ENCODE measurements at regions not wholly inside any gene's neighbourhood (a gene's known extent, or its start where the extent isn't known, plus 50 kb on each side); places are given as distances from the start of the nearest gene placed in this dataset.
"Not testable (repeated sequence)": the region's sequence is repeated elsewhere in the genome, so short reads cannot be mapped to it uniquely, and the experiment has no call there.

DNA sequence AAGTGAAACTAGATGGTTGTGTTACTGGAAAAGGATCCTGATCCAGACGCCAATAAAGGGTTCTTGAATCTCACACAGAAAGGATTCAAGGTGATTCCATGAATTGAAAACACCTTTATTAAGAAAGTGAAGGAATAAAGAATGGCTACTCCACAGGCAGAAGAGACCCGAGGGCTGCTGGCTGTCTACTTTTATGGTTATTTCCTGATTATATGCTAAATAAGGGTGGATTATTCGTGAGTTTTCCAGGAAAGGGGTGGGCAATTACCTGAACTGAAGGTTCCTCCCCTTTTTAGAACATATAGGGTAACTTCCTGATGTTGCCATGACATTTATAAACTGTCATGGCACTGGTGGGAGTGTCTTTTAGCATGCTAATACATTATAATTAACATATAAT lies 50.9 kb upstream of the WARS2 start:
- no peak for DNase-seq

DNA sequence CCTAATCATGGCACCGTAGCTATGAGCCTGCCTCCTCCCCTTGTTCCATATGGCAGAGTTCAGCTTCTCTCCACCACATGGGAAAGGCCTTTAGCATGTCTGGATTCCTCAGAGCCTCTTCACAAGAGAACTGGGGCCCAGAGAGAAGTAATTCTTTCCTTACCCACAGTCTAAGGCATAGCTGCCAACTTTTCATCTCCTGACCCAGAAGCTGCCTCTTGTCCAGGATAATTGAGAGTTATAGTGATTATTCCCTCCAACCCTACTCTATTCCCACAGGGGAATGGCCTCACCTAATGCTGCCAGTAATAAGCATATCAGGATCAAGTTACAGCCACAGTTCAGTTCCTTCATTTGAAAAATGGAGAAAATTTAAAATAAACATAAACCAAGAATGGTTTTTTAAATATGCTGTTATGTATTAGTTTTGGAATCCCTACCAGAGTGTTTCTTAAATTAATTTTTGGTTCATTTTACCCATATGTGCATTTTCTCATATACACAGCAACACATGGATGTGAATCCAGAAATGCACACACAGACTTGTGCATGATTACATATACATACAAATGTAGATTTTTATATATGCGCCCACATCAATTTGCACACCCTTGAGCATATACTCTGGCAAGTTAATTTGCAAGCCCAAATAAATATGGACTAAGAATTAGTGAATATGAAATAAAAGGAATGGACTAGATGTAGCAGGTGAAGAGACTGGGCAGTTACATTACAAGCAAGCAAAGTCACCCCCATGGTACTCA lies 63.9 kb upstream of the WARS2 start:
- DNase-seq, result no peak

DNA sequence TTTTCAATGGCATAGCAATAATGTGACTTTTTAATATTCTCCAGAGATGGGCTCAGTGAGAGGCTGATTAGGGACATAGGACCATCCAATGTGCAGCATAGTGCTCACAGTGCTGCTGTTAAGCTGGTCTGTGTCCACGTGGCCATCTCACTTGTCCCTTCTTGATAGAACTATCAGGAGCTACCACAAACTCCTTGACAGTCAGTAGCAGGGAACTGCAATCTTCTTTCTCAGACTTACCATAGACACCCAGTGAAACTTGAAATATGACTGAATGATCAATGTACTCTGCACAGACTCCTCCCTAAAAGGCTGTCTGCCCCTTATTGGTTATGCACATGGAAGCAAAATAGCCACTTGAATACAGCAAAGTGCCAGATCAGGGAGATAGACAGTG lies 64.5 kb upstream of the WARS2 start:
- no peak for DNase-seq

DNA sequence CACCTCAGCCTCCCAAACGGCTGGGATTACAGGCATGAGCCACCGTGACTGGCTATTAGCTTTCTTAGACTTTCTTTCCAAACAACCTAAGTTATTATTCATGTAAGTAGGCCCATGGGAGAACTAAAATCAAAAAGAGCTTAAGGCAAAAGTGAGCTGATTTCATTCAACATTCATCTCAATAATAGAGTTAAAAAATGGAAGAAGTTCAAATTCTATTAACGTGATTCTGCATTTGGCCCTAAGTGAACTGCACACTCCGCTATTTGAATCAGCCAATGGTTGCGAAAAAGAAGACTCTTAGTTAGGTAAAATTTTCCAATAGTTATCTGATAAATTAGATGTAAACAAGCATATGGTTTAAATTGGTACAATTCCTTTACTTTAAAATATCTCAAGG lies 68.6 kb upstream of the WARS2 start:
- no peak for DNase-seq

DNA sequence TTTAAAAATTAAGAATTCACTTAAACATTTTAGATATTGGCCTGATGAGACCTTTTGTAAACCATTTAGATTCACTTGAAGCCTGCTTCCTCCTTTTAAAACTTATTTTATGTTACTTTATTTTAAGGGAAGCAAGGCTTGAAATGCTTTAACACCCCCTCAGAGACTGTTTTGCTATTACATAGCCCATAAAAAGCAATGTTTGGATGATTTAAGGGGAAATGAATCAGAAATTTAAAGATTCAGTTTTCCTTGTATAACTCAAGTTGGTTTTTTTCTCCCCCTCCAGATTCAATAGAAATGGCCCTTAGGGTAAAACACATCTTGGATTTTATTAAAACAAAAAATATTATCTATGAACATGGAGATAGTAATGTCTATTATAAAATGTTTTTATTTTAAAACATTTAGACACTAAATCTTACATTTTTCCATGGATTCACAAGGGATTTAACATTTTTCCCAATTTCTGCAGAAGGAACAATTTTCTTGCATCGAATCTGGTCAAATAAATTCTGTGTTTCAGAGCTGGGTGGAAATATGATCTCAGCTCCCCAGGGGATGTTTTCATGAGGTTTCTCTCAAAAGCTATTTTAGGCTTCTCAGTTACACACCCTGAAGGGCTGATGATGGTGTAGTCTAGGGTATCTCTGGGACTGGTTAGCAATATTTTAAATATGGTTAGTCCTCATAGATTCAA lies 69.3 kb upstream of the WARS2 start:
- no peak for DNase-seq

DNA sequence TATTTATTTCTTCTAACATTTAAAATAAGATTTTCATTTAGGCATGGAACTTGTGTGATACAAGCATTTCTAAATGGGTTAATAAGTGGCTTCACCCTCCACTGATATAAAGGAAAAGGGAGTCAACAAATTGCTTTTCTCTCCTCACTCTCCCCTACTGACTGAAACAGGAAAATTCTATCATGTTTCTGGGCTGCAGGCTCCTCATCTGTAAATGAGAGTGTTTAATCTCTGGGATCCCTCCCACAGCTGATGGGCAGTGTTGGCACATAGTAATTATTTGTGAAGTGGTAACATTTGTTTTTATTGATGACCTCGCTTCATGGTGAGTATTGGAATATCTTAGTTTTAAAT lies 69.8 kb upstream of the WARS2 start:
- no peak for DNase-seq

DNA sequence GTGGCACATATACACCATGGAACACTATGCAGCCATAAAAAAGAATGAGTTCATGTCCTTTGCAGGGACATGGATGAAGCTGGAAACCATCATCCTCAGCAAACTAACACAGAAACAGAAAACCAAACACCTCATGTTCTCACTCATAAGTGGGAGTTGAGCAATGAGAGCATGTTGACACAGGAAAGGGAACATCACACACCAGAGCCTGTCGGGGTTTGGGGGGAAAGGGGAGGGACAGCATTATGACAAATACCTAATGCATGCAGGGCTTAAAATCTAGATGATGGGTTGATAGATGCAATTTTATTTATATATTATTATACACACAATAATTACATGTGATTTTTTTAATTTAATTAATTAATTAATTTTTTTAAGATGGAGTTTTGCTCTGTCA lies 72.8 kb upstream of the WARS2 start:
- not testable (repeated sequence) for DNase-seq

DNA sequence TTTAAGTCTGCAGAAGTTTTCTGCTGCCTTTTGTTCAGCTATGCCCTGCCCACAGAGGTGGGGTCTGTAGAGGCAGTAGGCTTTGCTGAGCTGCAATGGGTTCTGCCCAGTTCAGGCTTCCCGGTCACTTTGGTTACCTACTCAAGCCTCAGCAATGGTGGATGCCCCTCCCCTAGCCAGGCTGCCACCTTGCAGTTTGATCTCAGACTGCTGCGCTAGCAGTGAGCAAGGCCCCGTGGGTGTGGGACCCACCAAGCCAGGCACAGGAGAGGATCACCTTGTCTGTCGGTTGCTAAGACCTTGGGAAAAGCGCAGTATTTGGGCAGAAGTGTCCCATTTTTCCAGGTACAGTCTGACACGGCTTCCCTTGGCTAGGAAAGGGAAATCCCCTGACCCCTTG lies 74.5 kb upstream of the WARS2 start:
- not testable (repeated sequence) for DNase-seq

DNA sequence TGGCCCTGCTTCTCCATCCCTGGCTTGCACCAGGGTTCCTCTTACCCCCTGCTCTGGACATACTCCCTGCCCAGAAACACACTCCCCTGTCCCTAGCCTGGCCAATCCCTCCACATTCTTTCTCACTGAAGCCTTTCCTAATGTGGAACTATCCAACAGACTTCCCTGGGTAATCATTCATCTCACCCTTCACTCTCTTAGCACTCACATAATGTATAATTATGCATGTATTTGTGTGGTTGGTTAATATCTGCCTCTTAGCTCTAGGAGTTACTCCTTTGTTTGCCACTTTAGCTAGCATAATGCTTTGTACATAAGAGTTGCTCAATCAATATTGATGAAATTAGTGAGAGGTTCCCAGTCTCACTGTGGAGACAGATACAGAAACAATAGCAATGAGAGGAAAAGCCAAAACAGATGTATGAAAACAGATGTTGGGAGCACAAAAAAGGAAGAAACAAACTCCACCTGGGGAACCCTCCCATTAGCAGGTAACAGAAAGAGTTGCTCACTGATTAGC lies 76.9 kb upstream of the WARS2 start:
- DNase-seq, result no peak

DNA sequence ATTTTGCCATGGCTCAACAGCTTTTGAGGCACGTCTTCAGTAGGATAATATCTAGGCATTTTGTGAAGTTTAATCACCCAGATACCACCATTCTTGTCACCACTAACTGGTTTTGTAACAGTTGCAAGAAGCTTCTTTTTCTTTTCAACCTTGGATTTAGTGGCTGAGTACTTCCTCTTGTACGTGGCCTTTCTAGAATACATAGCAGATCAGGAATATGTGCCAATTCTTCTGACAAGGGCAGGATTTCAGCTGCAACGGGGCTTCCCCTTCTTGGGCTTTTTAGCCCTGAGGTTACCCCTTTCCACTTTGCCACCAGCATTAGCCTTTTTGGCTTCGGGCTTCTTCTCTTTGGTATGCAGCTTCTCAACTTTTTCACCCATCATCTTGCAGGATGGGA lies 79.3 kb upstream of the WARS2 start:
- no peak for DNase-seq

DNA sequence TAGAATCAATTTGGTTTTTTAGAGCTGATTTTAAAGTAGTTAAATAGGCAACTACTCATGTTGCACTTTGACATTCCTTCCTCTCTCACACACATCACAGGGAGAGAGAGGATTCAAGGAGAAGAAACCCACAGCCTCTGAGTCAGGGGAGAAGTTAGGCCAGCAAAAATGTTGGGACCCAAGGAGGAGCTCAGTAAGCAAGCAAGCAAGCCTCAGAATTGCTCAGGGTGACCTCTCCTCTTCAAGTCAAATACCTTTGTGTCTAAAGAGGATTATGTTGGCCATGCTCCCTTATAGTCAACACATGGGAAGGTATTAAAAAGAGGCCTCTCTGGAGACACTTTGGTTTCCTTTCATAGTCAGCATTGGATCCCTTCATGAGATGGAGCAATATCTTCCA lies 80.5 kb upstream of the WARS2 start:
- no peak for DNase-seq

DNA sequence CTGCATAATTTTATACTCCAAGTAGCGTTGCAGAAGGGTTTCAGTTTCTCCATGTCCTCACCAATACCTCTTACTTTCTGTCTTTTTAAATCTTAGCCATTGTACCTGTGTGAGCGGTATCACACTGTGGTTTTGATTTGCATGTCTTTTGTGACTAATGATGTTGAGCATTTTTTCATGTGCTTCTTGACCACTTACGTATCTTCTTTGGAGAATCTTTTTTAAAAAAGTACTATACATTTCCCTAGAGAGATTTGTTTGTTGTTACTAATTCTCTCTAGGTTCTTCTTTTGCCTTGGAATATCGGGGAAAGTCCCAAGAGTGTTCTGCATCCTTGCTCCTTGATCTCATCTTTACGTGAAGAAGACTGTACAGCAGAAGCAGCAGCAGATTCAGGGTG lies 81.8 kb upstream of the WARS2 start:
- no peak for DNase-seq

DNA sequence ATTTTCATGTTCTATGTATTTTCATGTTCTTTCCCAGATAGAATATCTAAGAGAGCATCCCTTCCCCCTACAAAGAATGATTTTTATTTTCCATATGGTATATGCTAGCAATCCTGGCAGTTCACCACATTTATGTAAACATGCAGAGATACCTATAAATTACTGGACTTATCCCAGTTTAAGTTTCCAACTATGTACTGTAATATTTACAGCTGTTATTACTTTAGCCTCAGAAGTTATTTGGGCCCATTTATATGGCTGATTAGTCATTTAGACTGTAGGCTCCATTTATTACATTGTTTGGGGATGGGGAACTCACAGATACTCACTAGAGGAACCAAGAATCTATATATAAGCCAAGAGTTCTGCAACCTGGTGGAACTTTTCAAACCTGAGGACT lies 84.8 kb upstream of the WARS2 start:
- DNase-seq, result no peak

DNA sequence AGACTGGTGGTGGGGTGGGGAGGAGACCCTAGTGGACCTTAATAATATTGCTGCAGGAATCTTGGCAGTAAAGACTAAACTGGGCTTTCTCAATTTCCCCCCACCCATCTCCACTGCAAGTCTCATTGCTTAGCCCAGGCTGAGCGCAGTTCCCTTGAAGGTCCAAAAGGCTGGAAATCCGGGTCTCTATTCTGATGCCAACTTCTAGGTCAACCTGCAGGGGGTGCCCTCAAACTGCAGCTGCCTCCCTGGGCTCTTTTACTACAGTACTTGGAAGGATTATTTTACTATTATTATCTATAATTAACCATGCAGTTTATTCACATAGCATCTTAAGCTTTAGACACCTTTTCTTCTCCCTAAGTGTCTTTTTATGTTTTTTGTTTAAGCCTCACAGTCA lies 85.4 kb upstream of the WARS2 start:
- DNase-seq, result no peak

DNA sequence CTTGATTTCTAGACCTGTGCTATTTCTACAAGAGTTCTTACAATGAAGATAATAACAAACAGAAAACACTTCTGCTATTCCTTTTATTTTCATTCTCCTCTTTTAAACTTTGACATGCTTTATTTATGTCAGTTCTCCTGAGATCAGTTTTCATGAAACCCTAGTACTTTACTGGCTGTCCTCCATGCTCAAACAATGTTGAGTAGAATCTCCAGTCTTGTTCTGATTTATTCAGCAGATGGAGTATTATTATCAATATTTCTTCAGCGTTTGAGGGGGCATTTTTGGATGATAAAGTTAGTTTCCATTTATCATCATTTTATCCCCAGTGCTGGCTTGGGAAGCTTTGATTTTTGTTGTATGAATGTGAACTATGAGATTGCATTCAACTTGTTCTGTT lies 85.9 kb upstream of the WARS2 start:
- no peak for DNase-seq

DNA sequence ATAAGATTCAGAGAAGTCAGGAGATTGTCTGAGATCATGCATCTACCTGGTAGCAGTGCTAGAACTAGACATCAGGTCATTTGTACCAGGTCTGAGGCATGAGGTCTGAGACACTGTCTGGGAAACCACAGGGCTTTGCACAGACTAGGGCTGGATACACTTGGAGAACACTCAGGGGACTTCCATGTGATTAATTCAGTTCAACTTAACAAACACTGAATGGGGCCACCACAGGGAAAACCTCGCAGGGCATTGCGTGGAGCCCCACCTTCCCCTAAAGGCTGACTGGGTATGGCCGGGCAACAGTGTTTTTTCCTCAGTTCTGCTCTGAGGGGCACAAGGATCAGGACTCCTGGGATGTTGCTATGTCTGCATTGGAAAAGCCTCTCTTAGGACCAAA lies 86.5 kb upstream of the WARS2 start:
- no peak for DNase-seq

DNA sequence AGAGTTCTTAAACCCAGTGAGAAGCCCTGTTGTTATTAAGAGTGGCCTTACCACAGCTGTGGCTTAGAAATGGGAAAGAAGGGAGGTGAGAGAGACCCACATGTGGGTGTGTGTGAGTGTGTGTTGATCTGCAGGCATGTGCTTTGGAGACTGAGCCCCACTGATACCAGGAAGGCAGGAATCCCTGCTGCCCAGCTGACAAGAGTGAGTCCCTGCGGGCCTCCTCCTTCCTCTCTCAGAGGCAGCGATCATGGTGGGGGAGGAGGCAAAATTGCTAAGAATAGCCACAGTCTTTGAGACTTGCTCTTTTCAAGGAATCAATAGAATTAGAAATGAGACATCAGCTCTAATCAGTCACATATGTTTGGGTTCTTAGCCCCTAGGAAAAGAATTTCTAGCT lies 87.0 kb upstream of the WARS2 start:
- no peak for DNase-seq

DNA sequence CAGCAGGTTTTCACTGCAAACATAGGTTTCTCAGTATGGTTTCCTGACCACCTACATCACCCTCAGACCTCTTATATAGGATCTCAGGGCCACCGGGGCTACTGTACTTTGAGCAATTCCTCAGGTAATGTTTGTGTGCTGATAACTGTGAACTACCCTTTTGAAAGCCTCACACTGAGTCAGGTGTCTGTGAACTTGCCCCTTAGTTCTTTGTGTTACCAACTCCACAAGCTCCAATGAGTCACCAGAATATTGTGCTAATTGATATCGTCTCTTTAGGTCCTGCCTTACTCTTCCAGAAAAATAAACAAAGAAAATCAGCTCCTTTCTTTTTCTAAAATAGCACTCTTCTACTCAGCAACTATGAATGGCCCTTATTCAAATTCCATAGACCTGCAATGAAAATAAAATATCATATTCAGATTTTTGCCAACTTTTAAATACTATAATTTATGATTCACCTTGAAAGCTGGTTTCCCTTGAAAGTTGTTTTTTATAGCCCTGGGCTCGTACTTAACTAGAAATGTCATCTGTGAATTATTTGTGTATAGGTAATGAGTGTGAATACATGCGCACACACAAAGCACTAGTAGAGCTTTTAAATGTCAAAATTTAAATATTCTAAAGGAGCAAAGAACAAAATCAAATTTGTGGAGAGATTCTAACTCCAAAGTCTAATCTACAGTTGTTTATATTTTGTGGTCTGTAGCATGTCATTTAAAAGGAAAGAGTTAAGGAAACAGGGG lies 88.1 kb upstream of the WARS2 start:
- no peak for DNase-seq

DNA sequence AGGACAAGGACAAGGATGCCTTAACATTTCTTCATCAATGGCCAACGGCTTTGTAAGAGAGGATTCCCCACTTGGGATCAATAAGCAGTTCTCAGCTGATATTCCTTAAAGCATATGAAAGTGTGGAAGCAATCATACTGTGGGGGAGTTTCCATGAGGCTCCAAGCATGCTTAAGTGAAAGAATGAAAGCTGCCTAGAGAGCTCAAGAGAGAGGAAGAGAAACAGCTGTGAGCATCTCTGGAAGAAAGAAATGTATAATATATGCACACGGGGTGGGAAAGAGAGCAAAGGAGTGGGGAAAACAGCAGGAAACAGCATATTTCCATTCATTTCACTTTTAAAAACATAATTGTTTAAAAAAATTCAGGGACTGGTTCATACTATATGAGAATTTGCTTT lies 94.7 kb upstream of the WARS2 start:
- no peak for DNase-seq

DNA sequence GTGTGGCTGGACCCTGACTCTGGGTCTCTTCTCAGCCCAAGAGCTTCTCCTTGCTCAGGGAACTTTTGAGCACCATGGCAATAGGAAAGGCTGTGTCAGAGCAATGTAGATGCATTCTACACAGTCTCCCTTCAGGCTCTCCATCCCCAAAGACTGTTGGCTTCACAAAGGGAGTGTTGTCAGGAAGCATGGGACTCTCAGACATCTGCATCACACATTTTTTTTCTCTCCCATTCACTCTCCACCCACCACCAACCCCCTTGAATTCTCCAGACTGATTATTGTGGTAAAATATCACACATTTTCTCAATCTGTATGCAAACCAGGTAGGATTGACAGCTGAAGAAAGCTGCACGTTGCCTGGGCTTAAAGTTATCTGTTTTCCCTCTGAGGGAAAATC lies 105.4 kb upstream of the WARS2 start:
- DNase-seq, result no peak

DNA sequence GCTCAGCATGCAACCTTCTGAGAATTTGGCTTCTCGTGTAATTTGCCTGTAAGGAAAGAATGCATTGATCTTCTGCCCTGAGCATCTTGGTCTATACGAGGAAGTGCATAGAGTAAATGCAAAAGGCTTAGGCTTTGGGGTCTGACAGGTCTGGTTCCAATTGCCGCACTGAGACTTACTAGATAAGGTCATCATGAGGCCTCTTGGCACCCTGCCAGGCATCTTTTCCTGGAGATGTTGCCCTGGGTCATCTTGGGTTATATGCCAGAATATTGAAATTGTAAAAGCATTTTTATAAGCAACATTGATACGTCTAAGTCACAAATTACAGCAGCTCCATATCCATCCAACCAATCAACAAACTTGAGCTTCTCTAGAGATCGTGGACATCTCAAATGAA lies 108.8 kb upstream of the WARS2 start:
- no peak for DNase-seq

DNA sequence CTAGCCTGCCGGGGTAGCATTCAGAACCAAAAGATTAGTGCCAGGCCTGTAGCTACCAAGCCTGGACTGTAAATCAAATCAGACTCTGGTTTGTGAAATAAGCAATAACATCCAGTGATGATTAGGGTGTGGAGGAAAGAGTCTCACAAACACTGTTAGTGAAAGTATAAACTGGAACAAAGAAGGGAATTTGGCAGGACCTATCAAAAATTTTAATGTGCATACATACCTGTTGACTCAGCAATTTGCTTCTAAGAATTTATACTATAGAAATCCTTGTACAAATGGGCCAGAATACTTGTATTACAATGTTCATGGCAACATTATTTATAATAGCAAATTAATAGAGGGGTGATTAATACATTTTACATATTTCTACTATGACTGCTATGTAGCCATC lies 109.8 kb upstream of the WARS2 start:
- no peak for DNase-seq

DNA sequence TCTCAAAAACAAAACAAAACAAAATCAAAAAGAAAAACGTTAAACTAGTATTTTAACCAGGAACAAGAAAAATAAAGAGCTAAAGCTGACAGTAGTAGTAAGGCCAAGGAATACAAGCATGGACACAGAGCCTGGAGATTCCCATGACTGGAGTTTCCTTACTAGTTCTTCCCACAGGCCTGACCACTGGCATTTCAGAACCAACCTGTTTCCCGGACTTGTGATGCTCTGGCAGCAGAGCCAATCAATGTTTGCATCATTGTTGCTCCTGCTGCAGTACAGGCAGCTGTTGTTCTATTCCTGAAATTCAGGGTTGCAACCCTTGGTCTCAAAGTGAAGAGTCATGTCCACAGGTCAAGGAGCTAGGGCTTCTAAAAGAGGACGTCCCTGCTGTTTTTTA lies 111.3 kb upstream of the WARS2 start:
- DNase-seq, result no peak

DNA sequence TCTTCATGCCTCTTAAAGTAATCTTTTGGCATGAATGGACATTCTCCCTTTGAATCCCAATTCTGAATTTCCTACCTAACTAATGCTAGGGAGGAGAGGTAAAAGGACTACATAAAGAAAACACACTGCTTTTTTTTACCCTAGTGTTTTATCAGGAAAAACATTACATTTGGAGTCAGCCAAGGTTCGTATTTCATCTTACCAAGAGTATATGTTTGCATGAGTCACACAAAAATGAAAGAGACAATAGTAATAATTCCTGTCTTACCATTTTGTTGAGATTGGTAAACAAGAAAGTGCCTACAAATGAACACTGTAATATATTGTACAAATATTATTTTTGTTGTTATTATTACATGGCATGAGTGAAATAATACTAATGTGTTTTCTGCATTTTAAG lies 112.9 kb upstream of the WARS2 start:
- no peak for DNase-seq
